Effector memory CD4-positive, alpha-beta T cell (primary cell): ENCODE measurements at regions not wholly inside any gene's neighbourhood (a gene's known extent, or its start where the extent isn't known, plus 50 kb on each side); places are given as distances from the start of the nearest gene placed in this dataset.

Experiments used
- DNase-seq, 3 donors: peaks; one replicate each; pipeline ENCODE4 v3.0.0-alpha.2; 2020
- H3K27ac ChIP-seq: 2 replicates; pipeline ENCODE4 v1.7.0; 2013; ENCODE audit warnings: mild to moderate bottlenecking, low read length, moderate library complexity; ENCODE audit not compliant: insufficient read depth, poor library complexity, severe bottlenecking
- H3K27me3 ChIP-seq: replicated peaks from 2 replicates; pipeline ENCODE4 v1.7.0; 2013; ENCODE audit warnings: mild to moderate bottlenecking, low read length; ENCODE audit not compliant: insufficient read depth, control insufficient read depth, poor library complexity, severe bottlenecking
- H3K36me3 ChIP-seq: 2 replicates; pipeline ENCODE4 v1.7.0; 2013; ENCODE audit warnings: mild to moderate bottlenecking, low read length, moderate library complexity; ENCODE audit not compliant: control insufficient read depth, insufficient read depth
- H3K4me1 ChIP-seq: 2 replicates; pipeline ENCODE4 v1.7.0; 2013; ENCODE audit warnings: low read length, mild to moderate bottlenecking; ENCODE audit not compliant: control insufficient read depth, insufficient read depth, poor library complexity, severe bottlenecking
- H3K4me3 ChIP-seq: 2 replicates; pipeline ENCODE4 v1.7.0; 2013; ENCODE audit warnings: low read length, low read depth, mild to moderate bottlenecking; ENCODE audit not compliant: insufficient read depth, poor library complexity, severe bottlenecking
- H3K9me3 ChIP-seq: 2 replicates; pipeline ENCODE4 v1.7.0; 2013; ENCODE audit warnings: mild to moderate bottlenecking, low read length, moderate library complexity; ENCODE audit not compliant: control insufficient read depth

DNA sequence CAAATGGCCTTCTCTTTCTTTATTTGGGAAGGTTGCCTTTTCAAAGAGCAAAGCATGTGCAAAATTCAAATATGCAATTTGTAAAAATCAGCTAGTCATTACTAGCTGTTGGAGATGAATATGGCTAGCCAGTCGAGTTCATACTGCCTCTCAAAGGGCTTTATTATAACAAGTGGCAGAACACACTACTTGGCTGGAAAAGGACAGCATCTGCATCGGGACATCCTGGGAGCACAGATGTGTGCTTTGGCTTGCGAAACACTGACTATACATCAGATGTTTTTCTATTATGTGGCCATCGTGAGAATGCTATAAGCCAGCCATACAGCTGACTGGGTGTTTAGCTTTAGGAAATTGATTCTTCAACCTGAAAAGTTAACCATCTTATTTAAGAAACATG lies 424.2 kb downstream of the KCTD12 start:
- H3K27ac ChIP-seq = no peak overlapping the region
- no peak overlapping the region for H3K4me3 ChIP-seq
- DNase-seq = no peak
- no peaks in the 10 kb centered on the region for H3K4me1 ChIP-seq
- H3K9me3 ChIP-seq = no peaks in the 10 kb centered on the region
- no peaks in the 10 kb centered on the region for H3K27me3 ChIP-seq
- H3K36me3 ChIP-seq = no peaks in the 10 kb centered on the region

GRCh38 chr13:76461484-76461883 lies 424.7 kb downstream of the KCTD12 start:
- no peaks in the 10 kb centered on the region for H3K9me3 ChIP-seq
- H3K27me3 ChIP-seq = no peaks in the 10 kb centered on the region
- H3K36me3 ChIP-seq = no peaks in the 10 kb centered on the region
- DNase-seq = no peak
- no peak overlapping the region for H3K4me3 ChIP-seq
- H3K27ac ChIP-seq = no peak overlapping the region
- no peaks in the 10 kb centered on the region for H3K4me1 ChIP-seq

- H3K4me3 ChIP-seq = no peak overlapping the region
- no peaks in the 10 kb centered on the region for H3K4me1 ChIP-seq
- no peak overlapping the region for H3K27ac ChIP-seq
- no peaks in the 10 kb centered on the region for H3K36me3 ChIP-seq
- H3K27me3 ChIP-seq = no peaks in the 10 kb centered on the region
- no peaks in the 10 kb centered on the region for H3K9me3 ChIP-seq
- no peak for DNase-seq
Observed at GRCh38 chr13:76459863-76460262, 426.3 kb downstream of the KCTD12 start.

GRCh38 chr13:76455960-76456359 lies 430.2 kb downstream of the KCTD12 start:
- Histone ChIP-seq H3K9me3 (no peaks in the 10 kb centered on the region), H3K4me1 (no peaks in the 10 kb centered on the region), H3K4me3 (no peak overlapping the region), H3K27me3 (no peaks in the 10 kb centered on the region), H3K27ac (no peak overlapping the region), H3K36me3 (no peaks in the 10 kb centered on the region)
- no peak for DNase-seq

GRCh38 chr13:76454991-76455390 lies 431.2 kb downstream of the KCTD12 start:
- no peak overlapping the region for H3K4me3 ChIP-seq
- no peak for DNase-seq
- H3K27me3 ChIP-seq = no peaks in the 10 kb centered on the region
- no peaks in the 10 kb centered on the region for H3K36me3 ChIP-seq
- no peaks in the 10 kb centered on the region for H3K4me1 ChIP-seq
- no peak overlapping the region for H3K27ac ChIP-seq
- H3K9me3 ChIP-seq = no peaks in the 10 kb centered on the region

DNA sequence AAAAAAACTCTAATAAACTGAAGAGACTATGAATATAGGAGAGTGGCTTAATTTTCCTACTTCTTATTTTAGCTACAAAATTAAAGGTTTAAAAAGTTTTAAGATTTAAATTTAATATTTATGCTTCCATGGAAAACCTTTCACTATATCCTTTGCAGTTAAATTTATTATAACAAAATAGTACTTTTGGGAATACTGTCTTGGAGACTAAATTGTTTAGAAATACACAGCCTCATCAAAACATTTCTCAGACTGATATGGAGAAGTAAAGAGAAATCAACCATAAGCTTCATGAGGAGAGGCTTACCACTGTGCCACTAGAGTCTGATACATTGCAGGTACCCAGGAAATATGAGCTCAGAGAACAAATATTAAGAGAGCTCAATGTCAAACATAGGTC lies 436.5 kb downstream of the KCTD12 start:
- Histone ChIP-seq H3K27ac (no peak overlapping the region), H3K4me1 (no peaks in the 10 kb centered on the region), H3K4me3 (no peak overlapping the region), H3K9me3 (no peaks in the 10 kb centered on the region), H3K36me3 (no peaks in the 10 kb centered on the region), H3K27me3 (no peaks in the 10 kb centered on the region)
- DNase-seq = no peak

DNA sequence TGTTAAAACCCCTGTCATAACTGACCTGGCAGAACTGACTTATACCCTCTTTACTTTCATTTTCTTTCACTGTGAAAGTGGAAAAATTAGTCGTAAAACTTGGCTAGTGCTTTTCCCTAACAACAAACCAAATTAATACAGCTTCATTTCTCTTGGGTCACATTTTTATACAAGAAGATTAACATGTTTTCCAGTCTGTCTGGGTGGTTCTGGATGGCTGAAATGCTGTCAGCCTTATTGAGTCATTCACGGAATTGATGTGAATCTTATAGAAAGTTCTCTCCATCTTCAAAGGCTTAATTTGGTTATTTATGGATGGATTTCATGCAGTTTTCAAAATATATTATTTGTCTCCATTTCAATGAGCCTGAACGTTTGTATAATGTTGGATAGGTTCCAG lies 440.0 kb downstream of the KCTD12 start:
- no peaks in the 10 kb centered on the region for H3K36me3 ChIP-seq
- H3K27ac ChIP-seq = no peak overlapping the region
- no peak for DNase-seq
- no peaks in the 10 kb centered on the region for H3K27me3 ChIP-seq
- H3K4me3 ChIP-seq = no peak overlapping the region
- no peaks in the 10 kb centered on the region for H3K9me3 ChIP-seq
- no peaks in the 10 kb centered on the region for H3K4me1 ChIP-seq

DNA sequence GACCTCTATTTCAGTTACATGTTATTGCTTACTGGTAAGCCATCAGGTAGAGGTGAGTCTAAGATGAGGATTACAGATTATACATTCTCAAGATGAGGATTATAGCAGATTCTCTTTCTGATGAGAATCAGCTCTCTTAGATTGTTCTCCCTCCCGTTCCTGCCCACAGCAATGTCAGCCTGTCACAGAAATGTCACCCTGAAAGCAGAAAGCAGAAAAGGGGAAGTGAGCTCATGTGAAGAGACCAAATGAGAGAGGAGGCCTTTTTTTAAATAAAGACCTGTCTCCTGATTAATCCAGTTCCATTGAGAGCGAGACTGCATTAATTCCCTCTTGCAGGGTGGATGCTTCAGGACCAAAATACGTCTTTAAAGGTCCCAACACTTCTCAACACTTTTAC lies 445.6 kb downstream of the KCTD12 start:
- Histone ChIP-seq H3K9me3 (no peaks in the 10 kb centered on the region), H3K27me3 (no peaks in the 10 kb centered on the region), H3K36me3 (no peaks in the 10 kb centered on the region), H3K27ac (no peak overlapping the region), H3K4me1 (no peaks in the 10 kb centered on the region), H3K4me3 (no peak overlapping the region)
- no peak for DNase-seq

GRCh38 chr13:76439546-76439945 lies 446.7 kb downstream of the KCTD12 start:
- H3K36me3 ChIP-seq = no peaks in the 10 kb centered on the region
- no peak overlapping the region for H3K4me3 ChIP-seq
- H3K9me3 ChIP-seq = no peaks in the 10 kb centered on the region
- H3K27ac ChIP-seq = no peak overlapping the region
- DNase-seq = no peak
- H3K27me3 ChIP-seq = no peaks in the 10 kb centered on the region
- no peaks in the 10 kb centered on the region for H3K4me1 ChIP-seq

- no peaks in the 10 kb centered on the region for H3K4me1 ChIP-seq
- DNase-seq = no peak
- H3K4me3 ChIP-seq = no peak overlapping the region
- H3K9me3 ChIP-seq = no peaks in the 10 kb centered on the region
- H3K36me3 ChIP-seq = no peaks in the 10 kb centered on the region
- H3K27ac ChIP-seq = no peak overlapping the region
- no peaks in the 10 kb centered on the region for H3K27me3 ChIP-seq
Observed at GRCh38 chr13:76438050-76438449, 448.2 kb downstream of the KCTD12 start.

DNA sequence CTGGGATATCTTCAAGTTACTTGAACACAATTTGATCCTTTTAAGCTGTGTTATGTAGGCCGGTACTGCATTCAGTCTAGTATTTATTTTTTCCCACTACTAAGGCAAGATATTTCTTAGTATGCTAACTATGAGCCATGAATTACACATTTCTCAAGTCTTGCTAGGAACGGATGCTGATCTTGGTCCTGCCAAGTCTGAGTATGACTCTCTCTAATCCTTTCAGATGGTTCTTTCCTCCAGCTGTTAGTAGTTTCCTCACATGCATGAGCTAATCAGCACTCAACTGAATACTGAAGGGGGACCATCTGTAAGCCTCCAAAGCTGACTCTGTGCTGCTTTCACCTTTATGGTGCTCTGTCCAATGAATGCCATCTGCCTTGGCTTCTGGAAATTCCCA lies 460.3 kb downstream of the KCTD12 start:
- H3K27ac ChIP-seq = no peak overlapping the region
- no peaks in the 10 kb centered on the region for H3K36me3 ChIP-seq
- no peak overlapping the region for H3K4me3 ChIP-seq
- no peak for DNase-seq
- H3K9me3 ChIP-seq = no peaks in the 10 kb centered on the region
- no peaks in the 10 kb centered on the region for H3K4me1 ChIP-seq
- H3K27me3 ChIP-seq = no peaks in the 10 kb centered on the region
